Inflammatory macrophage treated with lipopolysaccharide for 4 hours (primary cell): ENCODE measurements at regions not wholly inside any gene's neighbourhood (a gene's known extent, or its start where the extent isn't known, plus 50 kb on each side); places are given as distances from the start of the nearest gene placed in this dataset.
A peak's percentile ranks its signal among the peaks of the same experiment; 100 is the strongest.
"Not testable (repeated sequence)": the region's sequence is repeated elsewhere in the genome, so short reads cannot be mapped to it uniquely, and the experiment has no call there.

ENCODE experiments used
- DNase-seq: peaks from one replicate; pipeline ENCODE4 v3.0.0-alpha.2; 2020

GRCh38 chr18:12179029-12179428, 75.1 kb upstream of the CIDEA start:
- DNase-seq = not testable (repeated sequence)

GRCh38 chr18:12179697-12180577, 74.2 kb upstream of the CIDEA start:
- not testable (repeated sequence) for DNase-seq

- not testable (repeated sequence) for DNase-seq
These were observed 55.4 kb upstream of the CIDEA start for GRCh38 chr18:12198797-12199196.

- DNase-seq = peak; percentile 22
These were observed 54.0 kb upstream of the CIDEA start for GRCh38 chr18:12200186-12200585.
